K562 (cell line): ENCODE measurements at regions not wholly inside any gene's neighbourhood (a gene's known extent, or its start where the extent isn't known, plus 50 kb on each side); places are given as distances from the start of the nearest gene placed in this dataset.

Source experiments
- FOXK1 ChIP-seq: sonication (generic); formaldehyde crosslinking; IDR thresholded peaks from 2 replicates; pipeline ENCODE4 v1.8.0; 2022; ENCODE audit warnings: missing genetic modification reagents, mild to moderate bottlenecking, borderline replicate concordance
- NELFE ChIP-seq: IDR thresholded peaks from 2 replicates; pipeline ENCODE4 v1.6.1; 2011; ENCODE audit warnings: mild to moderate bottlenecking; ENCODE audit not compliant: insufficient read depth, insufficient read length
- PHF20 ChIP-seq: fragments of 450-650 bp; IDR thresholded peaks from 2 replicates; pipeline ENCODE4 v1.6.1; 2018; ENCODE audit not compliant: partially characterized antibody
- POLR2AphosphoS5 ChIP-seq: IDR thresholded peaks from 2 replicates; pipeline ENCODE4 v1.6.1; 2011; ENCODE audit warnings: mild to moderate bottlenecking, low read depth, low read length, moderate library complexity; ENCODE audit not compliant: control insufficient read depth, insufficient read depth
- TF ChIP-seq, protein P1 (sequence below), 3 experiments: IDR thresholded peaks in 2 of 3; conservative IDR thresholded peaks in 1 of 3; 2 replicates each; pipeline ENCODE4 v1.5.1; 2011 to 2012; ENCODE audit warnings: low read length in 3 of 3, mild to moderate bottlenecking in 3 of 3, control low read depth in 2 of 3, improper control_type of control experiment in 1 of 3, inconsistent platforms in 1 of 3, low read depth in 1 of 3, mixed read lengths in 1 of 3, moderate library complexity in 1 of 3; ENCODE audit not compliant: insufficient read depth in 2 of 3

DNA sequence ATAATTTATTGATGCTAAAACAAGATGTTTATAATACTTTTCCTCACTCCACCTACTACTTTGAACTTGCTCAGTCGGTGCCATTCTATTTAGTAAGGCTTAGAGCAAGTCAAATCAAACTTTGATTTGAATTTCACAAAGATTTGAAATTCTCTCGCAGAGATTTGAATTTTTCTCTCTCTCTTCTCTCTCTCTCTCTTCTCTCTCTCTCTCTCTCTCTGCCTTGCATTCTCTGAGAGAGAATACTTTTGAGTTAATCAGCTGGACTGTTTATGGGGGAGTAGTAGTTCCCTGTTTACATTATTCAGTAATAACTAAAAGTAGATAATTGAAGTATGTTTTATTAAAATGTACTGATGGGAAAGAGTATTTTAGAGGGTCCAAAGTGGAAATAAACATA lies 488.5 kb upstream of the ANKRD30A start:
- TF ChIP-seq FOXK1 (CRISPR knock-in tag) (no peak), POLR2AphosphoS5 (no peak), NELFE (no peak), PHF20 (no peak)
- TF ChIP-seq, protein P1, sequence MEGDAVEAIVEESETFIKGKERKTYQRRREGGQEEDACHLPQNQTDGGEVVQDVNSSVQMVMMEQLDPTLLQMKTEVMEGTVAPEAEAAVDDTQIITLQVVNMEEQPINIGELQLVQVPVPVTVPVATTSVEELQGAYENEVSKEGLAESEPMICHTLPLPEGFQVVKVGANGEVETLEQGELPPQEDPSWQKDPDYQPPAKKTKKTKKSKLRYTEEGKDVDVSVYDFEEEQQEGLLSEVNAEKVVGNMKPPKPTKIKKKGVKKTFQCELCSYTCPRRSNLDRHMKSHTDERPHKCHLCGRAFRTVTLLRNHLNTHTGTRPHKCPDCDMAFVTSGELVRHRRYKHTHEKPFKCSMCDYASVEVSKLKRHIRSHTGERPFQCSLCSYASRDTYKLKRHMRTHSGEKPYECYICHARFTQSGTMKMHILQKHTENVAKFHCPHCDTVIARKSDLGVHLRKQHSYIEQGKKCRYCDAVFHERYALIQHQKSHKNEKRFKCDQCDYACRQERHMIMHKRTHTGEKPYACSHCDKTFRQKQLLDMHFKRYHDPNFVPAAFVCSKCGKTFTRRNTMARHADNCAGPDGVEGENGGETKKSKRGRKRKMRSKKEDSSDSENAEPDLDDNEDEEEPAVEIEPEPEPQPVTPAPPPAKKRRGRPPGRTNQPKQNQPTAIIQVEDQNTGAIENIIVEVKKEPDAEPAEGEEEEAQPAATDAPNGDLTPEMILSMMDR (IDR thresholded peaks at IDR 0.05 in 2 of 3, conservative IDR thresholded peaks at IDR 0.05 in 1 of 3; ENCODE audit: insufficient read depth in 2 of 3, low read depth in 1 of 3, low read length in 3 of 3), result no peak
